Hepatocyte (in vitro differentiated cells): ENCODE measurements at regions not wholly inside any gene's neighbourhood (a gene's known extent, or its start where the extent isn't known, plus 50 kb on each side); places are given as distances from the start of the nearest gene placed in this dataset.

Source experiments
- DNase-seq: peaks from one replicate; pipeline ENCODE4 v3.0.0-alpha.2; 2016; ENCODE audit warnings: low spot score
- H2AFZ ChIP-seq: fragments of 200-600 bp; sonication (generic); 2 replicates; pipeline ENCODE4 v1.6.0; 2016; ENCODE audit warnings: antibody characterized with exemption, mild to moderate bottlenecking
- H3K27ac ChIP-seq: fragments of 200-600 bp; sonication (generic); 2 replicates; pipeline ENCODE4 v1.5.1; 2016; ENCODE audit warnings: mild to moderate bottlenecking
- H3K27me3 ChIP-seq: fragments of 200-600 bp; sonication (generic); 2 replicates; pipeline ENCODE4 v1.6.1; 2016
- H3K36me3 ChIP-seq: fragments of 200-600 bp; sonication (generic); replicated peaks from 2 replicates; pipeline ENCODE4 v1.5.1; 2016; ENCODE audit warnings: low read depth; ENCODE audit not compliant: insufficient read depth
- H3K4me1 ChIP-seq: fragments of 200-600 bp; sonication (generic); 2 replicates; pipeline ENCODE4 v1.5.1; 2016; ENCODE audit warnings: mild to moderate bottlenecking, moderate library complexity; ENCODE audit not compliant: insufficient read depth
- H3K4me2 ChIP-seq: fragments of 200-600 bp; sonication (generic); 2 replicates; pipeline ENCODE4 v1.6.0; 2016
- H3K4me3 ChIP-seq: fragments of 200-600 bp; sonication (generic); 2 replicates; pipeline ENCODE4 v1.5.1; 2016; ENCODE audit warnings: mild to moderate bottlenecking
- H3K79me2 ChIP-seq: fragments of 200-600 bp; sonication (generic); 2 replicates; pipeline ENCODE4 v1.6.0; 2017; ENCODE audit warnings: mild to moderate bottlenecking
- H3K9me2 ChIP-seq: fragments of 200-600 bp; sonication (generic); replicated peaks from 2 replicates; pipeline ENCODE4 v1.6.0; 2017; ENCODE audit warnings: mild to moderate bottlenecking; ENCODE audit not compliant: insufficient read depth
- H3K9me3 ChIP-seq: fragments of 200-600 bp; sonication (generic); 2 replicates; pipeline ENCODE4 v1.5.1; 2016; ENCODE audit warnings: low read depth, mild to moderate bottlenecking
- H4K20me1 ChIP-seq: fragments of 200-600 bp; sonication (generic); 2 replicates; pipeline ENCODE4 v1.6.0; 2016; ENCODE audit warnings: mild to moderate bottlenecking; ENCODE audit not compliant: insufficient read depth, poor library complexity, severe bottlenecking
- CTCF ChIP-seq: fragments of 200-600 bp; sonication (generic); IDR thresholded peaks from 2 replicates; pipeline ENCODE4 v1.5.1; 2016; ENCODE audit warnings: antibody characterized with exemption, mild to moderate bottlenecking; ENCODE audit not compliant: poor library complexity
- EZH2 ChIP-seq: fragments of 200-600 bp; sonication (generic); IDR thresholded peaks from 2 replicates; pipeline ENCODE4 v1.6.1; 2016; ENCODE audit warnings: antibody characterized with exemption, mild to moderate bottlenecking, borderline replicate concordance
- EZH2phosphoT487 ChIP-seq: fragments of 200-600 bp; sonication (generic); IDR thresholded peaks from one replicate; pipeline ENCODE4 v1.6.1; 2018; ENCODE audit warnings: antibody characterized with exemption, mild to moderate bottlenecking, low read depth, moderate library complexity; ENCODE audit not compliant: unreplicated experiment, severe bottlenecking
- WGBS: methylation state at CpG from one replicate; pipeline ENCODE4 v1.1.6; 2016; ENCODE audit warnings: low lambda C conversion rate; ENCODE audit errors: missing lambda C conversion rate; 5-methylcytosine and 5-hydroxymethylcytosine counted together

- Histone ChIP-seq H2AFZ (no peak overlapping the region), H3K36me3 (no peaks in the 10 kb centered on the region), H3K4me2 (no peak overlapping the region), H3K27me3 (no peaks in the 10 kb centered on the region), H3K79me2 (no peaks in the 10 kb centered on the region), H3K9me3 (no peaks in the 10 kb centered on the region), H3K4me1 (no peaks in the 10 kb centered on the region), H3K9me2 (no peaks in the 10 kb centered on the region), H3K4me3 (no peak overlapping the region), H4K20me1 (no peaks in the 10 kb centered on the region), H3K27ac (no peak overlapping the region)
- TF ChIP-seq CTCF (no peak), EZH2phosphoT487 (no peak), EZH2 (no peak)
- 86% methylated on average over 3 of the region's 3 CpGs for WGBS
- no peak for DNase-seq
These were observed 94.1 kb upstream of the MC4R start for GRCh38 chr18:60466677-60467076.

- Histone ChIP-seq H3K9me2 (no peaks in the 10 kb centered on the region), H3K9me3 (no peaks in the 10 kb centered on the region), H3K4me3 (no peak overlapping the region), H3K4me1 (no peaks in the 10 kb centered on the region), H3K79me2 (no peaks in the 10 kb centered on the region), H2AFZ (no peak overlapping the region), H3K27me3 (no peaks in the 10 kb centered on the region), H3K36me3 (no peaks in the 10 kb centered on the region), H3K4me2 (no peak overlapping the region), H4K20me1 (no peaks in the 10 kb centered on the region), H3K27ac (no peak overlapping the region)
- TF ChIP-seq EZH2 (no peak), CTCF (no peak), EZH2phosphoT487 (no peak)
- DNase-seq, result no peak
- 81% methylated on average over 5 of the region's 5 CpGs for WGBS
These were observed 97.0 kb upstream of the MC4R start for GRCh38 chr18:60469387-60470100.

GRCh38 chr18:60471652-60472051 lies 99.1 kb upstream of the MC4R start:
- Histone ChIP-seq H2AFZ (no peak overlapping the region), H3K9me3 (no peaks in the 10 kb centered on the region), H3K27ac (no peak overlapping the region), H3K4me1 (no peaks in the 10 kb centered on the region), H3K36me3 (no peaks in the 10 kb centered on the region), H4K20me1 (no peaks in the 10 kb centered on the region), H3K79me2 (no peaks in the 10 kb centered on the region), H3K9me2 (no peaks in the 10 kb centered on the region), H3K4me2 (no peak overlapping the region), H3K4me3 (no peak overlapping the region), H3K27me3 (no peaks in the 10 kb centered on the region)
- no peak for DNase-seq
- TF ChIP-seq CTCF (no peak), EZH2phosphoT487 (no peak), EZH2 (no peak)
- WGBS, result 100% methylated on average over 1 of the region's 1 CpG

- Histone ChIP-seq H2AFZ (no peak overlapping the region), H3K79me2 (no peaks in the 10 kb centered on the region), H3K27ac (no peak overlapping the region), H3K27me3 (no peaks in the 10 kb centered on the region), H3K4me3 (no peak overlapping the region), H3K9me3 (no peaks in the 10 kb centered on the region), H3K4me2 (no peak overlapping the region), H3K9me2 (no peaks in the 10 kb centered on the region), H3K36me3 (no peaks in the 10 kb centered on the region), H4K20me1 (no peaks in the 10 kb centered on the region), H3K4me1 (no peaks in the 10 kb centered on the region)
- no peak for DNase-seq
- 78% methylated on average over 2 of the region's 2 CpGs for WGBS
- TF ChIP-seq CTCF (no peak), EZH2phosphoT487 (no peak), EZH2 (no peak)
These were observed 112.6 kb upstream of the MC4R start for GRCh38 chr18:60485201-60485600.
